BLaER1 treated with 17β-estradiol and CSF1 and Interleukin-3, amounts not matched to agents 10 nM and 100 nM (cell line): ENCODE measurements at regions not wholly inside any gene's neighbourhood (a gene's known extent, or its start where the extent isn't known, plus 50 kb on each side); places are given as distances from the start of the nearest gene placed in this dataset.
A peak's percentile ranks its signal among the peaks of the same experiment; 100 is the strongest.

Experiments
- H3K27ac ChIP-seq, 11 experiments: shearing (Covaris generic); formaldehyde crosslinking; 2 replicates each; pipeline ENCODE4 v1.8.1; 2022
- H3K27me3 ChIP-seq, 11 experiments: shearing (Covaris generic); formaldehyde crosslinking; 2 replicates each; pipeline ENCODE4 v1.8.1; 2022
- H3K36me3 ChIP-seq, 11 experiments: shearing (Covaris generic); formaldehyde crosslinking; 2 replicates each; pipeline ENCODE4 v1.8.1; 2022
- H3K4me1 ChIP-seq, 10 experiments: shearing (Covaris generic); formaldehyde crosslinking; 2 replicates each; pipeline ENCODE4 v1.8.1; 2022
- H3K4me2 ChIP-seq, 11 experiments: shearing (Covaris generic); formaldehyde crosslinking; 2 replicates each; pipeline ENCODE4 v1.8.1; 2022
- H3K4me3 ChIP-seq, 10 experiments: shearing (Covaris generic); formaldehyde crosslinking; 2 replicates each; pipeline ENCODE4 v1.8.1; 2022
- H3K9ac ChIP-seq, 11 experiments: shearing (Covaris generic); formaldehyde crosslinking; 2 replicates each; pipeline ENCODE4 v1.8.1; 2022
- H3K9me3 ChIP-seq, 11 experiments: shearing (Covaris generic); formaldehyde crosslinking; replicated peaks in 1 of 11; 2 replicates each; pipeline ENCODE4 v1.8.1; 2022
- H4K20me1 ChIP-seq, 11 experiments: shearing (Covaris generic); formaldehyde crosslinking; 2 replicates each; pipeline ENCODE4 v1.8.1; 2022
- Cebpa-rat ChIP-seq, 11 experiments: shearing (Covaris generic); IDR thresholded peaks; 2 replicates each; pipeline ENCODE4 v1.8.1; 2022

DNA sequence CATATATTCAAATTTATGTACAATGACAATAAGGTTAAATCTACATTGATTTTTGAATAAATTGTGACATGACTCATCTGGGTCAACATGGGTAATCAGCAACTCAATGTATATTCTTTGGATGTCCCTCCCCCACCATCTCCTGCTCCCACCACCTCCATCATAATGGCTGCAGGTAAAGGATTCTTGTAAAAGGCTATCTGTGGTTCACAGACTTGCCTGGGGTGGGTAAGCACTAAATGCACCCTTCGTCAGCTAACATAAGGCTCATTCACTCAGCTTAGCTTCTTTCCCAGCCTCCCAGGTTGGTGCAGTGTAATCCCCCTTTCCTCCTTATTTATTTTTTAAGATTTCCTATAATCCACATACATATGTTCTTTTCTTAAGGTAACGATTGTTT lies 355.7 kb upstream of the DPYD start:
- H3K9ac ChIP-seq, result no peak overlapping the region
- no peak for TF ChIP-seq Cebpa-rat (IDR thresholded peaks at IDR 0.05)
- H3K4me3 ChIP-seq, result no peak overlapping the region
- peaks cover 0 to 4% (median 0%) of the 10 kb centered on the region in 11 experiments; a peak in 1 of 22 replicates for H3K9me3 ChIP-seq
- H3K4me2 ChIP-seq, result no peak overlapping the region; a peak in 1 of 22 replicates
- peaks cover 0 to 12% (median 0%) of the 10 kb centered on the region in 10 experiments; a peak in 4 of 20 replicates for H3K4me1 ChIP-seq
- H3K27ac ChIP-seq, result no peak overlapping the region
- no peaks in the 10 kb centered on the region for H3K27me3 ChIP-seq
- H4K20me1 ChIP-seq, result no peaks in the 10 kb centered on the region
- no peaks in the 10 kb centered on the region for H3K36me3 ChIP-seq

DNA sequence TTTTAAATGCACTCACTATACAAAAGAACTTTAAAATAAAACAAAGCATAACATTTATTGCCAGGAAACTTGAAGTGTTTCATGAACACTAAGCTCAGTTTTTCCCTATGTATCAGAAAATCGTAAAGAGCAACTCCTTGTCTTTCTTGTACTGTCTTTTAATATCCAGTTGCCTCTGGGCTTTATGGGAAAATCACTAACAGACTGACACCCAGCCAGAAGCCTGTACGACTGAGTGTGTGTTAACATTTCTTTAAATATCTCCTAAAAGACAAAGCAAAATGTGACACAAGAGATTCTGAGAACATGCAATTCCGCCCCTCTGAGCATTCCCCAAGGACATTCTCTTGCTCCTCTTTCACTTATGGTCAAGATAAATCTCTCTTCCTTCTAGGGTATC lies 347.5 kb upstream of the DPYD start:
- no peaks in the 10 kb centered on the region for H4K20me1 ChIP-seq

DNA sequence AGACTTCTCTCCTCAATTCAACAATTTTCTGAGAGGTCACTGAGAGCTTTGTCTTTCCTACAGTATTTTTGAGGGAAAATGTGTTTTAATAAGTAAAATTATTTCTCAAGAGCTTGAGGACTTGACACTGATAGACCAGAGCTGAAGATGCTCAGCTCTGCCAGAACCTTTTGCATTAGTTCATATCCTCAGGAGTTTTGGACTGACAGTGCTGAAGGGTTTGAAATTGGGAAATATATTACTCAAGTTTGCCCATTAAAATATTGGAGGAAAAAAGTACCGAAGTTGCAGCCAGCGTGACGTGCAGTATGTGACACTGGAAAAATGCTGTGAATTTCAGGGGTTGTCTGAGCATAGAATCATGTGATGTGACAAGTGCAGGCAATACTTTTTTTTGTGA lies 346.6 kb upstream of the DPYD start:
- no peaks in the 10 kb centered on the region for H3K9me3 ChIP-seq
- no peak overlapping the region for H3K4me3 ChIP-seq
- peaks cover 0 to 6% (median 0%) of the 10 kb centered on the region in 10 experiments; a peak in 2 of 20 replicates for H3K4me1 ChIP-seq
- no peak for TF ChIP-seq Cebpa-rat (IDR thresholded peaks at IDR 0.05)
- no peak overlapping the region for H3K9ac ChIP-seq
- no peaks in the 10 kb centered on the region for H3K27me3 ChIP-seq
- H3K36me3 ChIP-seq, result no peaks in the 10 kb centered on the region
- no peak overlapping the region for H3K27ac ChIP-seq
- no peak overlapping the region for H3K4me2 ChIP-seq
- H4K20me1 ChIP-seq, result no peaks in the 10 kb centered on the region

More for the DNA sequence above, 347.5 kb upstream of the DPYD start:
- no peaks in the 10 kb centered on the region for H3K27me3 ChIP-seq
- no peaks in the 10 kb centered on the region for H3K36me3 ChIP-seq
- H3K9ac ChIP-seq, result no peak overlapping the region
- H3K4me2 ChIP-seq, result no peak overlapping the region
- H3K4me1 ChIP-seq, result peaks cover 0 to 6% (median 0%) of the 10 kb centered on the region in 10 experiments; a peak in 2 of 20 replicates
- TF ChIP-seq Cebpa-rat (IDR thresholded peaks at IDR 0.05), result no peak
- H3K9me3 ChIP-seq, result peaks cover 0 to 3% (median 0%) of the 10 kb centered on the region in 11 experiments; a peak in 1 of 22 replicates
- H3K27ac ChIP-seq, result no peak overlapping the region
- no peak overlapping the region for H3K4me3 ChIP-seq

DNA sequence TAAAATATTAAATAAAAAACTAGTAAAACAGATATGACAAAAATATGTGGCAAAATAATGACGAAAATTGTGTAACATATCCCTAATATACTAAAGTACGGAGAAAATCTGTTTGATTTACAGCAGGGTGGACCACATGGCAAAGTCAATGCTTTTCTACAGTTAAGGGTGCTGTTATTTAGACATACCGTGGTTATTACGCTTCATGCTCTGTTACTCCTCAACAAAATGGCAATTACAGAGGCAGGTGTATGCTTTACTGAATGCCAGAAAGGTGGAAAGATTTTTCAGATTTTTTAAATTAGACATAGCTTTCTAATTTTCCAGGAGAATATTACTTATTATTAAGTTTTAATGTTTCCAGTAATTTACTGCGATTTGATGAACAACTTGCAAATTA lies 343.9 kb upstream of the DPYD start:
- H3K9ac ChIP-seq, result no peak overlapping the region
- no peaks in the 10 kb centered on the region for H3K36me3 ChIP-seq
- peaks cover 0 to 6% (median 0%) of the 10 kb centered on the region in 10 experiments; a peak in 2 of 20 replicates for H3K4me1 ChIP-seq
- no peaks in the 10 kb centered on the region for H3K9me3 ChIP-seq
- no peak for TF ChIP-seq Cebpa-rat (IDR thresholded peaks at IDR 0.05)
- no peaks in the 10 kb centered on the region for H3K27me3 ChIP-seq
- no peak overlapping the region for H3K27ac ChIP-seq
- H4K20me1 ChIP-seq, result no peaks in the 10 kb centered on the region
- no peak overlapping the region for H3K4me2 ChIP-seq
- H3K4me3 ChIP-seq, result no peak overlapping the region

DNA sequence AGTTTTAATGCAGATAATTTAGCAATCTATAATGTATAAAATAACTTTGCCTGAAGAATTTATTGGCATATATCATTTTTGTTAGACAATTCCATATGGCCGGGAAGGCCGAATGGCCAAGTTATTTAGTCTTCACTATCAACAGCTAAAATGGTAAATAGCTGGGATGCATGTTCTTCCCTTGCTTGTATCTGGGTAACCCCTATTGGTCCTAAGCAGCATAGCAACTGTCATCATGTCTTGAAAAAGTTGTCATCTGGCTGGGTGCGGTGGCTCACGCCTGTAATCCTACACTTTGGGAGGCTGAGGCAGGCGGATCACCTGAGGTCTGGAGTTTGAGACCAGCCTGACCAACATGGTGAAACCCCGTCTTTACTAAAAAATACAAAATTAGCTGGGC lies 340.0 kb upstream of the DPYD start:
- peaks cover 0 to 6% (median 0%) of the 10 kb centered on the region in 10 experiments; a peak in 3 of 20 replicates for H3K4me1 ChIP-seq
- peaks cover 4 to 9% (median 5%) of the 10 kb centered on the region in 11 experiments; a peak in 15 of 22 replicates for H3K9me3 ChIP-seq
- H3K4me2 ChIP-seq, result no peak overlapping the region
- no peak overlapping the region for H3K27ac ChIP-seq
- TF ChIP-seq Cebpa-rat (IDR thresholded peaks at IDR 0.05), result no peak
- H3K4me3 ChIP-seq, result no peak overlapping the region
- no peak overlapping the region for H3K9ac ChIP-seq
- no peaks in the 10 kb centered on the region for H3K36me3 ChIP-seq
- no peaks in the 10 kb centered on the region for H4K20me1 ChIP-seq
- no peaks in the 10 kb centered on the region for H3K27me3 ChIP-seq

DNA sequence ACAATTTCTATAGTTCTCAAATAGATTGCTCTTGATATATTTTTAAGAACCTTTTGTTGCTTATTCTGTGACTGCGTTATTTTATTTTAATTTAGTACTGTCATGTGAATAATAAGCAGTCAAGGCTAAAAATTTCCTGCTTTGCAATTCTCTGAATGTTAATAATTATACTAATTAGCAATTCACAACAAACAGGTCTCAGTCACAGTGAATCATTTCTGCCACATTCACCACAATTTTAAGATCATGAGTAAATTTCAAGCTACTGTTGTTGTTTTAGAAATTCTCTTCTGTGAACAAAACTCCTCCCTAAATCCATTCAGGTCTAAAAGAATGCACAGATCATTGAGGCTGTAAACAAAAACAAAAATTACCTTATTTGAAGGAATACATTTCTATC lies 339.6 kb upstream of the DPYD start:
- no peaks in the 10 kb centered on the region for H3K36me3 ChIP-seq
- H3K9me3 ChIP-seq, result peaks cover 4 to 9% (median 5%) of the 10 kb centered on the region in 11 experiments; a peak in 15 of 22 replicates
- H3K4me2 ChIP-seq, result no peak overlapping the region
- H4K20me1 ChIP-seq, result no peaks in the 10 kb centered on the region
- no peak overlapping the region for H3K9ac ChIP-seq
- H3K27me3 ChIP-seq, result no peaks in the 10 kb centered on the region
- H3K4me1 ChIP-seq, result peaks cover 0 to 6% (median 0%) of the 10 kb centered on the region in 10 experiments; a peak in 3 of 20 replicates
- H3K4me3 ChIP-seq, result no peak overlapping the region
- TF ChIP-seq Cebpa-rat (IDR thresholded peaks at IDR 0.05), result no peak
- no peak overlapping the region for H3K27ac ChIP-seq

DNA sequence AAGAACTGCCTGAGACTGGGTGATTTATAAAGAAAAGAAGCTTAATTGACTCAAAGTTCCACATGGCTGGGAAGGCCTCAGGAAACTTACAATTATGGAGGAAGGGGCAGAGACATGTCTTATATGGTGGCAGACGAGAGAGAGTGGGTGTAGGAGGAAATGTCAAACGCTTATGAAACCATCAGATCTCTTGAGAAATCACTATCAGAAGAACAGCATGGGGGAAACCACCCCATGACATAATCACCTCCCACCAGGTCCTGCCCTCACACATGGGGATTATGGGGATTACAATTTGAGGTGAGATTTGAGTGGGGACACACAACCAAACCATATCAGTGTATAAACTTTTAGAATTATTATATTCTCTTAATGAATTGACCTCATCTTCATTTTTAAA lies 335.9 kb upstream of the DPYD start:
- Histone ChIP-seq H3K4me2 (peak overlapping the region in 1 of 11 experiments; percentile 18; a peak in 1 of 22 replicates), H3K4me3 (no peak overlapping the region; a peak in 1 of 20 replicates), H3K36me3 (no peaks in the 10 kb centered on the region), H3K4me1 (peaks cover 0 to 4% (median 0%) of the 10 kb centered on the region in 10 experiments; a peak in 1 of 20 replicates), H3K9me3 (peaks cover 8 to 15% (median 12%) of the 10 kb centered on the region in 11 experiments; a peak in 21 of 22 replicates), H3K27ac (peak overlapping the region in 3 of 11 experiments; percentile 32 to 54 (median 48); a peak in 5 of 22 replicates), H3K9ac (no peak overlapping the region), H3K27me3 (no peaks in the 10 kb centered on the region), H4K20me1 (no peaks in the 10 kb centered on the region)
- TF ChIP-seq Cebpa-rat (IDR thresholded peaks at IDR 0.05), result no peak

DNA sequence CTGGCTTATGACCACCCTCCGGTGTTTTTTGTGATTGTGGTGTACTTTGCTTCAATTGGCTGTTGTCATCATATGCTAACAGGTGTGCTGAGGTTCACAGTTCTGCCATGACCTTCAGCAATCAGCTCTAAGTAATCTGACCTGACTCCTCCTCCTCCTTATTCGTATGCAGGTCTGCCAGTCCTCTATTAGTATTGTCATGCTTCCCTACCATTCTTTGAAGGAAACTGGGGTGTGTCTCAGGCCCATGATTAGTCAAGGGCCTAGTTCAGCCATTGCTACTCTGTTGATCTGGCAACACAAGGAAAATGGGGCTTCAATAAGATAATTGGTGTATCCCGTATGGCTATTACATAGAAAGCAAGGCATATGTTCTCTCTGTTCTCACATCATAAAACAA lies 332.3 kb upstream of the DPYD start:
- H3K4me2 ChIP-seq, result no peak overlapping the region
- peaks cover 0 to 4% (median 0%) of the 10 kb centered on the region in 10 experiments; a peak in 1 of 20 replicates for H3K4me1 ChIP-seq
- no peak overlapping the region for H3K9ac ChIP-seq
- no peaks in the 10 kb centered on the region for H3K27me3 ChIP-seq
- no peak overlapping the region for H3K27ac ChIP-seq
- H4K20me1 ChIP-seq, result no peaks in the 10 kb centered on the region
- no peak for TF ChIP-seq Cebpa-rat (IDR thresholded peaks at IDR 0.05)
- H3K9me3 ChIP-seq, result peaks cover 19 to 31% (median 23%) of the 10 kb centered on the region in 11 experiments
- H3K36me3 ChIP-seq, result no peaks in the 10 kb centered on the region
- no peak overlapping the region for H3K4me3 ChIP-seq

DNA sequence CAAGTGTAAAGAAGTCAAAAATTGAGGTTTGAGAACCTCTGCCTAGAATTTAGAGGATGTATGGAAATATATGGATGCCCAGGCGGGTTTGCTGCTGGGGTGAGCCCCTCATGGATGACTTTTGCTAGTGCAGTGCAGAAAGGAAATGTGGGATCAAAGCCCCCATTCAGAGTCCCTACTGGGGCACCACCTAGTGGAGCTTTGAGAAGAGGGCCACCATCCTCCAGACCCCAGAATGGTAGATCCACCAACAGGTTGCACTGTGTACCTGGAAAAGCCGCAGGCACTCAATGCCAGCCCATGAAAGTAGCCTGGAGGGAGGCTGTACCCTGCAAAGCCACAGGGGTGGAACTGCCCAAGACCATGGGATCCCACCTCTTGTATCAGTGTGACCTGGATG lies 330.7 kb upstream of the DPYD start:
- Histone ChIP-seq H3K36me3 (no peaks in the 10 kb centered on the region), H3K9ac (no peak overlapping the region), H3K27ac (no peak overlapping the region), H3K4me1 (0 out of 20 replicates have a peak, but pooled peaks cover 0 to 1% (median 0%) of the 10 kb centered on the region in 10 experiments), H3K9me3 (peaks cover 14 to 25% (median 17%) of the 10 kb centered on the region in 11 experiments), H4K20me1 (no peaks in the 10 kb centered on the region), H3K4me2 (no peak overlapping the region), H3K27me3 (no peaks in the 10 kb centered on the region), H3K4me3 (no peak overlapping the region)
- no peak for TF ChIP-seq Cebpa-rat (IDR thresholded peaks at IDR 0.05)

DNA sequence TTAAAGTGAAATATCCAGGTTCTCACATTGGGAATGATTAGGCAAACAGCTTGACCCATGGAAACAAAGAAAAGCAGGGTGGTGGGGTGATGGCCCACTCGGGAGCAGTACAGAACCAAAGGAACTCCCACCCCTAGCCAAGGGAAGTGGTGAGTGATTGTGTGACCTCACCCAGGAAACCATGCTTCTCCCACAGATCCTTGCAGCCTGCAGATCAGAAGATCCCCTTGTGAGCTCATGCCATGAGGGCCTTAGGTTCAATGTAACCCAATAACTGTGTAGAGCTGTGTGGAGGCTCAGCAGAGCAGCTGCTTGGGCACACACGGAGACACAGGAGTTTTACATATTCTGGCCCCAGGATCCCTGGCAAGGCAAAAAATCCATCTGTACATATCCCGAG lies 311.8 kb upstream of the DPYD start:
- H3K27ac ChIP-seq, result no peak overlapping the region
- H3K4me1 ChIP-seq, result peaks cover 0 to 6% (median 0%) of the 10 kb centered on the region in 10 experiments; a peak in 2 of 20 replicates
- H4K20me1 ChIP-seq, result no peaks in the 10 kb centered on the region
- no peak for TF ChIP-seq Cebpa-rat (IDR thresholded peaks at IDR 0.05)
- no peak overlapping the region for H3K9ac ChIP-seq
- peaks cover 32 to 49% (median 41%) of the 10 kb centered on the region in 11 experiments for H3K9me3 ChIP-seq
- no peaks in the 10 kb centered on the region for H3K27me3 ChIP-seq
- peak overlapping the region in 1 of 11 experiments; percentile 20; a peak in 1 of 22 replicates for H3K4me2 ChIP-seq
- H3K4me3 ChIP-seq, result no peak overlapping the region
- no peaks in the 10 kb centered on the region for H3K36me3 ChIP-seq
